Lung (tissue), 11 donors: ENCODE measurements at regions not wholly inside any gene's neighbourhood (a gene's known extent, or its start where the extent isn't known, plus 50 kb on each side); places are given as distances from the start of the nearest gene placed in this dataset.
"Not testable (repeated sequence)": the region's sequence is repeated elsewhere in the genome, so short reads cannot be mapped to it uniquely, and the experiment has no call there.

Experiments
- ATAC-seq: fragments of 200-7000 bp; cut with Tn5 transposase; one replicate; pipeline ENCODE4 v1.9.1; 2020; ENCODE audit warnings: moderate number of reproducible peaks; ENCODE audit not compliant: insufficient read depth, low FRiP score
- DNase-seq, 3 donors: peaks; one replicate each; pipeline ENCODE4 v3.0.0-alpha.2; 2013 to 2017
- H3K27ac ChIP-seq, 2 donors: one replicate each; pipeline ENCODE4 v1.5.1; 2013; ENCODE audit warnings: mild to moderate bottlenecking in 2 of 2, moderate library complexity in 2 of 2, control low read depth in 1 of 2, inconsistent platforms in 1 of 2, low read depth in 1 of 2, low read length in 1 of 2
- H3K27me3 ChIP-seq, 3 donors: one replicate each; pipeline ENCODE4 v1.5.1; 2013; ENCODE audit warnings: low read length in 2 of 3; ENCODE audit not compliant: control insufficient read depth in 3 of 3, insufficient read depth in 3 of 3
- H3K36me3 ChIP-seq, 4 donors: one replicate each; pipeline ENCODE4 v1.5.1; 2013; ENCODE audit warnings: low read length in 4 of 4, mild to moderate bottlenecking in 1 of 4, moderate library complexity in 1 of 4; ENCODE audit not compliant: control insufficient read depth in 4 of 4, insufficient read depth in 4 of 4
- H3K4me1 ChIP-seq, 5 donors: one replicate each; pipeline ENCODE4 v1.5.1; 2013; ENCODE audit warnings: low read length in 5 of 5, mild to moderate bottlenecking in 2 of 5, moderate library complexity in 1 of 5; ENCODE audit not compliant: control insufficient read depth in 5 of 5, insufficient read depth in 5 of 5
- H3K4me3 ChIP-seq: one replicate; pipeline ENCODE4 v1.5.1; 2013; ENCODE audit warnings: mild to moderate bottlenecking, control low read depth, moderate library complexity
- H3K9ac ChIP-seq, 2 donors: one replicate each; pipeline ENCODE4 v1.5.1; 2013; ENCODE audit warnings: low read length in 2 of 2, control low read depth in 1 of 2; ENCODE audit not compliant: insufficient read depth in 1 of 2
- H3K9me3 ChIP-seq, 4 donors: one replicate each; pipeline ENCODE4 v1.5.1; 2013; ENCODE audit warnings: low read length in 3 of 4, mild to moderate bottlenecking in 1 of 4, moderate library complexity in 1 of 4; ENCODE audit not compliant: control insufficient read depth in 4 of 4, insufficient read depth in 3 of 4
- CTCF ChIP-seq: IDR thresholded peaks from 2 replicates; pipeline ENCODE4 v1.5.1; 2012; ENCODE audit warnings: mild to moderate bottlenecking; ENCODE audit errors: control extremely low read depth, extremely low read depth
- WGBS, 2 donors: extraction: QIAGEN DNeasy Blood & Tissue Kit; methylation state at CpG; one replicate each; pipeline ENCODE4 v1.1.7; 2013; 5-methylcytosine and 5-hydroxymethylcytosine counted together
- donor health status: control.
- donor health status: control.
- donor health status: Bipolar disorder and iron deficiency.
- donor health status: healthy.
- donor health status: DM: yes; HTN: yes; CAD: no.

DNA sequence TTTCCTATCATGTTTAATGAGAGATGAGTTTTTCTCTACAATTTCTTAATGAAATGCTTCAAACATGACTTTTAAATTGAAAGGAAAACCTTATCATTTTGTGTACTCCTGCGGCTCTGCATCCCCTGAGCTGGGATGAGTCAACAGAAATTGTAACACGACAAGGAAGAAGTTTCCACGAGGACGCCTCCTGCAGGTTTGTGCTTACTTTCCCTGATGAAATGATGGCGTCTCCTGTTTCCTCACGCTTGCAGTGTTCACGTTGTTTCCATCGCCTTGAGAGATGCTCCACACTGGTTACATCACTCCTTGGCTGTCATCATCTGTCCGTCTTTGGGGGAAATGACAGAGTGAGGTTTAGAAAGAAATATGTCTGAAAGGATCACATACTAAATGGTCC is 233.7 kb upstream of the ZFP64 start:
- peak in 2 of 3 donors; percentile 36 to 47 for DNase-seq
- WGBS, 2 donors, result 40 to 49% methylated on average over 9 of the region's 9 CpGs

DNA sequence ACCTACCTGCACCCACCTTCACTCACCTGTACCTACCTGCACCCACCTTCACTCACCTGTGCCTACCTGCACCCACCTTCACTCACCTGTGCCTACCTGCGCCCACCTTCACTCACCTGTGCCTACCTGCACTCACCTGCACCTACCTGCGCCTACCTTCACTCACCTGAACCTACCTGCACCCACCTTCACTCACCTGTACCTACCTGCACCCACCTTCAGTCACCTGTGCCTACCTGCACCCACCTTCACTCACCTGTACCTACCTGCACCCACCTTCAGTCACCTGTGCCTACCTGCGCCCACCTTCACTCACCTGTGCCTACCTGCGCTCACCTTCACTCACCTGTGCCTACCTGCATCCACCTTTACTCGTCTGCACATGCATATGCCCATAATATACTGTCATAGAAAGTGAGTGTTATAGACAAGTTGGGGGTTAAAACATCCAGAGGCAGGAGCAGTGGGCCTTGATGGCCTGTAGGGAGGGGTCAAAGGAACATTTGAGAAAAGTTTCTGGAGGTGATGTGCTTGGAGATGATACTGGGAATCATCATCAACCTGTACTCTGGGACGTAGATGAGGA is 232.9 kb upstream of the ZFP64 start:
- H3K27me3 ChIP-seq, H3K9me3 ChIP-seq: not testable (repeated sequence)
- WGBS, 2 donors, result 86 to 88% methylated on average over 6 of the region's 6 CpGs

More for the DNA sequence above, 233.7 kb upstream of the ZFP64 start:
- Histone ChIP-seq H3K4me1 (peaks cover 0 to 12% (median 0%) of the 10 kb centered on the region in 5 donors), H3K27ac (no peak overlapping the region), H3K27me3 (no peaks in the 10 kb centered on the region), H3K36me3 (no peaks in the 10 kb centered on the region), H3K9ac (no peak overlapping the region), H3K4me3 (no peak overlapping the region), H3K9me3 (peaks cover 0 to 9% (median 4%) of the 10 kb centered on the region in 4 donors)
- ATAC-seq, result no peak
- no peak for TF ChIP-seq CTCF

DNA sequence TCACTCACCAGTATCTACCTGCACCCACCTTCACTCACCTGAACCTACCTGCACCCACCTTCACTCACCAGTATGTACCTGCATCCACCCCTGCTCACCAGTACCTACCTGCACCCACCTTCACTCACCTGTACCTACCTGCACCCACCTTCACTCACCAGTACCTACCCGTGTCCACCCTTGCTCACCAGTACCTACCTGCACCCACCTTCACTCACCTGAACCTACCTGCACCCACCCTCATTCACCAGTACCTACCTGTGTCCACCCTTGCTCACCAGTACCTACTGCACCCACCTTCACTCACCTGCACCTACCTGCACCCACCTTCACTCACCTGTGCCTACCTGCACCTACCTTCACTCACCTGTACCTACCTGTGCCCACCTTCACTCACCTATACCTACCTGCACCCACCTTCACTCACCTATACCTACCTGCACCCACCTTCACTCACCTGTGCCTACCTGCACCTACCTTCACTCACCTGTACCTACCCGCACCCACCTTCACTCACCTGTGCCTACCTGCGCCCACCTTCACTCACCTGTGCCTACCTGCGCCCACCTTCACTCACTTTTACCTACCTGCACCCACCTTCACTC is 232.1 kb upstream of the ZFP64 start:
- not testable (repeated sequence) for H3K4me3 ChIP-seq, H3K9ac ChIP-seq, H3K9me3 ChIP-seq, H3K36me3 ChIP-seq, H3K27ac ChIP-seq, ATAC-seq, H3K27me3 ChIP-seq
- 74 to 88% methylated on average over 4 of the region's 4 CpGs for WGBS, 2 donors
- peak; percentile 61 to 77 (median 66) for DNase-seq
- H3K4me1 ChIP-seq, result peaks cover 0 to 12% (median 0%) of the 10 kb centered on the region in 5 donors

More for the DNA sequence above, 232.9 kb upstream of the ZFP64 start:
- not testable (repeated sequence) for ATAC-seq, H3K36me3 ChIP-seq, H3K27ac ChIP-seq, H3K4me3 ChIP-seq, H3K9ac ChIP-seq
- H3K4me1 ChIP-seq, result peaks cover 0 to 12% (median 0%) of the 10 kb centered on the region in 5 donors
- peak in 2 of 3 donors; percentile 16 to 36 for DNase-seq

DNA sequence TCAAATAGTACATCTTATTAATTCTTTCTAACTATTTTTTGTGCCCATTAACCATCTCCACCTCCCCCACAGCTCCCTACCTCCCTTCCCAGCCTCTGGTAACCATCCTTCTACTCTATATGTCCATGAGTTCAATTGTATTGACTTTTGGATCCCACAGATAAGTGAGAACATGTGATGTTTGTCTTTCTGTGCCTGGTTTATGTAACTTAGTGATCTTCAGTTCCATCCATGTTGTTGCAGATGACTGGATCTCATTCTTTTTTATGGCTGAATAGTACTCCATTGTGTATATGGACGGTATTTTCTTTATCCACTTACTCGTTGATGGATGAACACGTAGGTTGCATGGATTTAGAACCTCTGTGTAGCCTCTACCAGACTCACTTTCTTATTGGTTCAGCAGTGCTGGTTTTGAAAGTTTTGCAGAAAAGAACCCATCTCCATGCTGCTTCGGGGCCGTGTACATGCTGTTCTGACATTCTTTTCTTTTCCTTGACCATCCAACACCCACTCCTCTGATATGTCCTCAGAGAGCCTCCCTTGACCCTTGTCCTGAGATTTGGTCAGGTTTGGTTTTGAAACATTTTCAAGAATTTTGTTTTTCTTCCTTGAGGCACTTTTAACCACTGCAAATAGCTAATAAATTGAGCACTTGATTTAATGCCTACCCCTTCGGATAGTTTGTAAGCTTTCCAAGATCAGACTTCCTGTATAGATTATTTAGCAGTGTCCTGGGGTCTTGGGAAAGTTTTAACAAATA is 231.2 kb upstream of the ZFP64 start:
- Histone ChIP-seq H3K4me3 (no peak overlapping the region), H3K36me3 (no peaks in the 10 kb centered on the region), H3K4me1 (peaks cover 0 to 12% (median 0%) of the 10 kb centered on the region in 5 donors), H3K9ac (no peak overlapping the region), H3K9me3 (peaks cover 0 to 8% (median 2%) of the 10 kb centered on the region in 4 donors), H3K27me3 (no peaks in the 10 kb centered on the region), H3K27ac (no peak overlapping the region)
- TF ChIP-seq CTCF, result no peak
- ATAC-seq (no peak), DNase-seq (peak; percentile 59 to 89 (median 87))
- WGBS, 2 donors, result 53 to 56% methylated on average over 6 of the region's 6 CpGs
